Pancreas (tissue), 10 donors: ENCODE measurements at regions not wholly inside any gene's neighbourhood (a gene's known extent, or its start where the extent isn't known, plus 50 kb on each side); places are given as distances from the start of the nearest gene placed in this dataset.

ENCODE experiments used
- ATAC-seq, 4 donors: fragments of 200-7000 bp; cut with Tn5 transposase; one replicate each; pipeline versions ENCODE4 v1.8.0 to v1.9.1; 2020; ENCODE audit warnings: mild to moderate bottlenecking in 4 of 4, moderate library complexity in 4 of 4
- DNase-seq, 6 donors: peaks; one replicate each; pipeline ENCODE4 v3.0.0-alpha.2; 2020
- FAIRE-seq: peaks from 2 replicates; lab custom pipeline; 2012; peaks lifted over from hg19 to GRCh38; lab: Jason Lieb, UNC
- H3K27ac ChIP-seq, 4 donors: fragments of 200-600 bp; sonication (generic); 1 replicate in 3 of 4; 2 replicates in 1 of 4; pipeline versions ENCODE4 v1.5.0 to v1.8.0; 2020
- H3K27me3 ChIP-seq, 4 donors: fragments of 200-600 bp; one replicate each; pipeline ENCODE4 v1.8.0; 2021
- H3K36me3 ChIP-seq, 3 donors: fragments of 200-600 bp; sonication (generic) in 1 of 3; one replicate each; pipeline versions ENCODE4 v1.5.0 to v1.8.0; 2020 to 2021
- H3K4me1 ChIP-seq, 3 donors: fragments of 200-600 bp; one replicate each; pipeline ENCODE4 v1.8.0; 2021
- H3K4me3 ChIP-seq, 4 donors: fragments of 200-600 bp; sonication (generic) in 2 of 4; one replicate each; pipeline versions ENCODE4 v1.5.0 to v1.8.0; 2020 to 2021
- H3K9me3 ChIP-seq, 4 donors: fragments of 200-600 bp; one replicate each; pipeline ENCODE4 v1.8.0; 2021
- WGBS, 2 donors: extraction: QIAGEN DNeasy Blood & Tissue Kit; methylation state at CpG; one replicate each; pipeline ENCODE4 v1.1.7; 2013; 5-methylcytosine and 5-hydroxymethylcytosine counted together
- intact Hi-C, 3 donors: fragments of 100-400 bp; cut with DNase I; formaldehyde crosslinking; loops; one replicate each; pipeline versions ENCODE4 v1.11.1 to v1.14.2; 2022
- TF ChIP-seq, protein P1 (sequence below), 4 donors: fragments of 200-600 bp; sonication (generic) in 3 of 4; IDR thresholded peaks; one replicate each; pipeline versions ENCODE4 v1.5.0 to v1.8.0; 2021; ENCODE audit warnings: antibody characterized with exemption in 4 of 4
- donor health status: healthy with polysubstance abuse.
- donor health status: DM: no; HTN: no; CAD: no; lungs with moderate emphysema.
- donor health status: DM: no; HTN: no; CAD: no.
- donor health status: control.
- donor health status: control.
- donor health status: Bipolar disorder and iron deficiency.
- donor health status: DM: yes; HTN: yes; CAD: no.
- donor health status: DM: no; HTN: no; CAD: no.
- donor health status: DM: no; HTN: no; CAD: no.
- donor health status: DM: yes; HTN: yes; CAD: no.

DNA sequence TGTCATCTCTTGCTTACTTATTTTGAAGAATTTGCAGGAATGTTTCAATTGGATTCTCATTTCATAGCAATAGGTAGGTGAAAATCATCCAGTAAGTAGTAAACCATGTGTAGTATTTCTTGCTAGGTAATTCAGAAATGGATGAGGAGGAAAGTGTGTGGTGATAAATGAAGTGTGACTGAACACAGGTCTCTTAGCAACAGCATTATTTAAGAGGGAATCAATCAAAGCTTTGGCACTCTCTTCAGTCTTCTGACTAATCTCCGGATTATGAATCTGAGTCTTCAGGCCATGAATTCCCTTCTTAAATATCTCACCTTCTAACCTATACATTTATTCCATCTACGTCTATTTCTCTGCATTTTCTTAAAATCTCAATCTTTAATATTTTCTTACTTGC lies 55.8 kb upstream of the ARHGAP24 start:
- H3K27ac ChIP-seq = no peak overlapping the region
- 85 to 94% methylated on average over 2 of the region's 2 CpGs for WGBS, 2 donors
- no peaks in the 10 kb centered on the region for H3K9me3 ChIP-seq
- H3K36me3 ChIP-seq = no peaks in the 10 kb centered on the region
- intact Hi-C loops = no loop called here
- no peaks in the 10 kb centered on the region for H3K27me3 ChIP-seq
- ATAC-seq (no peak), FAIRE-seq (no peak), DNase-seq (no peak)
- no peaks in the 10 kb centered on the region for H3K4me1 ChIP-seq
- TF ChIP-seq, protein P1, sequence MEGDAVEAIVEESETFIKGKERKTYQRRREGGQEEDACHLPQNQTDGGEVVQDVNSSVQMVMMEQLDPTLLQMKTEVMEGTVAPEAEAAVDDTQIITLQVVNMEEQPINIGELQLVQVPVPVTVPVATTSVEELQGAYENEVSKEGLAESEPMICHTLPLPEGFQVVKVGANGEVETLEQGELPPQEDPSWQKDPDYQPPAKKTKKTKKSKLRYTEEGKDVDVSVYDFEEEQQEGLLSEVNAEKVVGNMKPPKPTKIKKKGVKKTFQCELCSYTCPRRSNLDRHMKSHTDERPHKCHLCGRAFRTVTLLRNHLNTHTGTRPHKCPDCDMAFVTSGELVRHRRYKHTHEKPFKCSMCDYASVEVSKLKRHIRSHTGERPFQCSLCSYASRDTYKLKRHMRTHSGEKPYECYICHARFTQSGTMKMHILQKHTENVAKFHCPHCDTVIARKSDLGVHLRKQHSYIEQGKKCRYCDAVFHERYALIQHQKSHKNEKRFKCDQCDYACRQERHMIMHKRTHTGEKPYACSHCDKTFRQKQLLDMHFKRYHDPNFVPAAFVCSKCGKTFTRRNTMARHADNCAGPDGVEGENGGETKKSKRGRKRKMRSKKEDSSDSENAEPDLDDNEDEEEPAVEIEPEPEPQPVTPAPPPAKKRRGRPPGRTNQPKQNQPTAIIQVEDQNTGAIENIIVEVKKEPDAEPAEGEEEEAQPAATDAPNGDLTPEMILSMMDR (IDR thresholded peaks at IDR 0.05) = no peak
- no peak overlapping the region for H3K4me3 ChIP-seq

DNA sequence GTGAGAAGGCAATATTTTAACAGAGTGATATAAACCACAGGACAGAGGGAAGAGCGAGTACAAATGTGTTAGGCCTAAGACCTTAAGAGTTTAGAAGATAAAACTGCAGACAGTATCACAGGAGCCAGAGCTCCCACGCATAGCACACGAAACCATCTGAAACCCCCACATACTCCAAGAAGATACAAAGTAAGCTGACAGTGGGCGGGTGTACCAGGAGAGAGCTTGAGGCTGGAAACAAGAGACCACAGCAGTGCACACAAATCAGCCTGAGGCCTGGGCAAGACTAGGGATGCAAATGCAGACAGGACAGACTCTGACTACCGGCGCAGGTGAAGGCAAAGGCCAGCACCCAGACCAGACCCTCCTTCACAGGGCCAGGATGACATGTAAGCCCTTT lies 54.1 kb upstream of the ARHGAP24 start:
- Histone ChIP-seq H3K9me3 (no peaks in the 10 kb centered on the region), H3K27ac (no peak overlapping the region), H3K4me1 (no peaks in the 10 kb centered on the region), H3K4me3 (no peak overlapping the region), H3K36me3 (no peaks in the 10 kb centered on the region), H3K27me3 (no peaks in the 10 kb centered on the region)
- WGBS, 2 donors = 85% methylated on average over 6 of the region's 6 CpGs
- no peak for ATAC-seq
- intact Hi-C loops = no loop called here
- no peak for DNase-seq
- TF ChIP-seq, protein P1 (IDR thresholded peaks at IDR 0.05) = no peak
- no peak for FAIRE-seq

DNA sequence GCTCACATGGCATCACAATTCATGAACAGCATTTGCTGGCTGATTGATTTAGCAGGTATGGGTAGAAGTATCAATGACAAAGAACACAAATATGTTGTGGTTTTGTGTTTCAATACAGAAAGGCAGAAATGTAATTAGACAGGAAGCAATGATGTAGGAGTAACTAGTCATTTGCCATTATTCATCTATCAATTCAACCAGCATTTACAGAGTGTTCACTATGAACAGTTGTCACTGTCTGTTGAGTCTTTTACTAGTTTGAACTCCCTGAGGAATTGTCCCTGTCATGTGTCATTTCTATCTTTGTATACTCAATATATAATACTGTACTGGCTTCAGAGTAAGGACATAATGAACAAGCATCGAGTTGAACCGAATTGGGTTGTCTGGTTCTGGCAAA lies 51.5 kb upstream of the ARHGAP24 start:
- no peak for DNase-seq

More for the DNA sequence above, 51.5 kb upstream of the ARHGAP24 start:
- TF ChIP-seq, protein P1 (IDR thresholded peaks at IDR 0.05) = no peak
- FAIRE-seq (no peak), ATAC-seq (no peak)
- Histone ChIP-seq H3K27me3 (no peaks in the 10 kb centered on the region), H3K4me1 (no peaks in the 10 kb centered on the region), H3K36me3 (no peaks in the 10 kb centered on the region), H3K9me3 (no peaks in the 10 kb centered on the region), H3K27ac (no peak overlapping the region), H3K4me3 (no peak overlapping the region)
- intact Hi-C loops = no loop called here
- WGBS, 2 donors = 77 to 88% methylated on average over 2 of the region's 2 CpGs
